ENCODE measurements at regions not wholly inside any gene's neighbourhood (a gene's known extent, or its start where the extent isn't known, plus 50 kb on each side); places are given as distances from the start of the nearest gene placed in this dataset.

DNA sequence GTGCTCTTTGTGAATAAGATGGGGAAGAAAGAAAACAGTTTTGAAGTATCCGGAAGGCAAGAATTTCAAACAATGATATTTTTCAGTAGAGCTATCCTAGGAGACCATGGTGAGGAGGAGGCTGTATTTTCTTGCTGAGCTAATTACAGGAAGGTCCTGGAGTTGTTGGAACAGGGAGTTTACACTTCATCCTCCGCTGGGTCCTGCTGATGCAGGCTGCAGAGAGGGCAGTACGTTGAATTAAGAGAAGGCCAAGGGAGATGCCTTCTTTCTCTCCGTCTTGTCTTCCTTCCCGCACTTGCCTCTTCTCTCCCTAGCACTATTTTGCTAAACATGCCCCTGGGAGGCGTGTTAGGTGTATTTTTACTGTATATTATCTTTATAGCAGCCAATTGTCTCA, 60.0 kb upstream of the EDAR start (continued):
- TF ChIP-seq, protein P1, sequence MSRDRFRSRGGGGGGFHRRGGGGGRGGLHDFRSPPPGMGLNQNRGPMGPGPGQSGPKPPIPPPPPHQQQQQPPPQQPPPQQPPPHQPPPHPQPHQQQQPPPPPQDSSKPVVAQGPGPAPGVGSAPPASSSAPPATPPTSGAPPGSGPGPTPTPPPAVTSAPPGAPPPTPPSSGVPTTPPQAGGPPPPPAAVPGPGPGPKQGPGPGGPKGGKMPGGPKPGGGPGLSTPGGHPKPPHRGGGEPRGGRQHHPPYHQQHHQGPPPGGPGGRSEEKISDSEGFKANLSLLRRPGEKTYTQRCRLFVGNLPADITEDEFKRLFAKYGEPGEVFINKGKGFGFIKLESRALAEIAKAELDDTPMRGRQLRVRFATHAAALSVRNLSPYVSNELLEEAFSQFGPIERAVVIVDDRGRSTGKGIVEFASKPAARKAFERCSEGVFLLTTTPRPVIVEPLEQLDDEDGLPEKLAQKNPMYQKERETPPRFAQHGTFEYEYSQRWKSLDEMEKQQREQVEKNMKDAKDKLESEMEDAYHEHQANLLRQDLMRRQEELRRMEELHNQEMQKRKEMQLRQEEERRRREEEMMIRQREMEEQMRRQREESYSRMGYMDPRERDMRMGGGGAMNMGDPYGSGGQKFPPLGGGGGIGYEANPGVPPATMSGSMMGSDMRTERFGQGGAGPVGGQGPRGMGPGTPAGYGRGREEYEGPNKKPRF (IDR thresholded peaks at IDR 0.05; ENCODE audit: low read depth, low read length) = no peak
- TF ChIP-seq, protein P2, sequence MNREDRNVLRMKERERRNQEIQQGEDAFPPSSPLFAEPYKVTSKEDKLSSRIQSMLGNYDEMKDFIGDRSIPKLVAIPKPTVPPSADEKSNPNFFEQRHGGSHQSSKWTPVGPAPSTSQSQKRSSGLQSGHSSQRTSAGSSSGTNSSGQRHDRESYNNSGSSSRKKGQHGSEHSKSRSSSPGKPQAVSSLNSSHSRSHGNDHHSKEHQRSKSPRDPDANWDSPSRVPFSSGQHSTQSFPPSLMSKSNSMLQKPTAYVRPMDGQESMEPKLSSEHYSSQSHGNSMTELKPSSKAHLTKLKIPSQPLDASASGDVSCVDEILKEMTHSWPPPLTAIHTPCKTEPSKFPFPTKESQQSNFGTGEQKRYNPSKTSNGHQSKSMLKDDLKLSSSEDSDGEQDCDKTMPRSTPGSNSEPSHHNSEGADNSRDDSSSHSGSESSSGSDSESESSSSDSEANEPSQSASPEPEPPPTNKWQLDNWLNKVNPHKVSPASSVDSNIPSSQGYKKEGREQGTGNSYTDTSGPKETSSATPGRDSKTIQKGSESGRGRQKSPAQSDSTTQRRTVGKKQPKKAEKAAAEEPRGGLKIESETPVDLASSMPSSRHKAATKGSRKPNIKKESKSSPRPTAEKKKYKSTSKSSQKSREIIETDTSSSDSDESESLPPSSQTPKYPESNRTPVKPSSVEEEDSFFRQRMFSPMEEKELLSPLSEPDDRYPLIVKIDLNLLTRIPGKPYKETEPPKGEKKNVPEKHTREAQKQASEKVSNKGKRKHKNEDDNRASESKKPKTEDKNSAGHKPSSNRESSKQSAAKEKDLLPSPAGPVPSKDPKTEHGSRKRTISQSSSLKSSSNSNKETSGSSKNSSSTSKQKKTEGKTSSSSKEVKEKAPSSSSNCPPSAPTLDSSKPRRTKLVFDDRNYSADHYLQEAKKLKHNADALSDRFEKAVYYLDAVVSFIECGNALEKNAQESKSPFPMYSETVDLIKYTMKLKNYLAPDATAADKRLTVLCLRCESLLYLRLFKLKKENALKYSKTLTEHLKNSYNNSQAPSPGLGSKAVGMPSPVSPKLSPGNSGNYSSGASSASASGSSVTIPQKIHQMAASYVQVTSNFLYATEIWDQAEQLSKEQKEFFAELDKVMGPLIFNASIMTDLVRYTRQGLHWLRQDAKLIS (CRISPR knock-in tag; IDR thresholded peaks at IDR 0.05) = no peak
- no peak for TF ChIP-seq ZNF507 (tag; conservative IDR thresholded peaks at IDR 0.05)
- TF ChIP-seq, protein P3, sequence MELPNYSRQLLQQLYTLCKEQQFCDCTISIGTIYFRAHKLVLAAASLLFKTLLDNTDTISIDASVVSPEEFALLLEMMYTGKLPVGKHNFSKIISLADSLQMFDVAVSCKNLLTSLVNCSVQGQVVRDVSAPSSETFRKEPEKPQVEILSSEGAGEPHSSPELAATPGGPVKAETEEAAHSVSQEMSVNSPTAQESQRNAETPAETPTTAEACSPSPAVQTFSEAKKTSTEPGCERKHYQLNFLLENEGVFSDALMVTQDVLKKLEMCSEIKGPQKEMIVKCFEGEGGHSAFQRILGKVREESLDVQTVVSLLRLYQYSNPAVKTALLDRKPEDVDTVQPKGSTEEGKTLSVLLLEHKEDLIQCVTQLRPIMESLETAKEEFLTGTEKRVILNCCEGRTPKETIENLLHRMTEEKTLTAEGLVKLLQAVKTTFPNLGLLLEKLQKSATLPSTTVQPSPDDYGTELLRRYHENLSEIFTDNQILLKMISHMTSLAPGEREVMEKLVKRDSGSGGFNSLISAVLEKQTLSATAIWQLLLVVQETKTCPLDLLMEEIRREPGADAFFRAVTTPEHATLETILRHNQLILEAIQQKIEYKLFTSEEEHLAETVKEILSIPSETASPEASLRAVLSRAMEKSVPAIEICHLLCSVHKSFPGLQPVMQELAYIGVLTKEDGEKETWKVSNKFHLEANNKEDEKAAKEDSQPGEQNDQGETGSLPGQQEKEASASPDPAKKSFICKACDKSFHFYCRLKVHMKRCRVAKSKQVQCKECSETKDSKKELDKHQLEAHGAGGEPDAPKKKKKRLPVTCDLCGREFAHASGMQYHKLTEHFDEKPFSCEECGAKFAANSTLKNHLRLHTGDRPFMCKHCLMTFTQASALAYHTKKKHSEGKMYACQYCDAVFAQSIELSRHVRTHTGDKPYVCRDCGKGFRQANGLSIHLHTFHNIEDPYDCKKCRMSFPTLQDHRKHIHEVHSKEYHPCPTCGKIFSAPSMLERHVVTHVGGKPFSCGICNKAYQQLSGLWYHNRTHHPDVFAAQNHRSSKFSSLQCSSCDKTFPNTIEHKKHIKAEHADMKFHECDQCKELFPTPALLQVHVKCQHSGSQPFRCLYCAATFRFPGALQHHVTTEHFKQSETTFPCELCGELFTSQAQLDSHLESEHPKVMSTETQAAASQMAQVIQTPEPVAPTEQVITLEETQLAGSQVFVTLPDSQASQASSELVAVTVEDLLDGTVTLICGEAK (IDR thresholded peaks at IDR 0.05) = no peak
- TF ChIP-seq, protein P3 (CRISPR knock-in tag; IDR thresholded peaks at IDR 0.05) = no peak
